VCaP (cell line): ENCODE measurements at regions not wholly inside any gene's neighbourhood (a gene's known extent, or its start where the extent isn't known, plus 50 kb on each side); places are given as distances from the start of the nearest gene placed in this dataset.
"Not testable (repeated sequence)": the region's sequence is repeated elsewhere in the genome, so short reads cannot be mapped to it uniquely, and the experiment has no call there.

Experiments
- H3K27ac ChIP-seq: fragments of 450-650 bp; 2 replicates; pipeline ENCODE4 v1.5.1; 2017
- CTCF ChIP-seq: fragments of 450-650 bp; conservative IDR thresholded peaks from 2 replicates; pipeline ENCODE4 v1.5.1; 2017; ENCODE audit warnings: mild to moderate bottlenecking, moderate library complexity

- no peak for TF ChIP-seq CTCF
- peak overlapping the region; percentile 62; the same call in 1 of the 2 replicates for H3K27ac ChIP-seq
Measured at GRCh38 chr12:46649433-46649832, 176.4 kb downstream of the SLC38A4 start.

GRCh38 chr12:46647034-46647433 lies 178.8 kb downstream of the SLC38A4 start:
- no peak overlapping the region for H3K27ac ChIP-seq
- no peak for TF ChIP-seq CTCF

GRCh38 chr12:46641649-46642048 lies 184.1 kb downstream of the SLC38A4 start:
- not testable (repeated sequence) for H3K27ac ChIP-seq

- H3K27ac ChIP-seq: no peak overlapping the region
- TF ChIP-seq CTCF: no peak
Measured at GRCh38 chr12:46635818-46636217, 190.0 kb downstream of the SLC38A4 start.

GRCh38 chr12:46629331-46630229 lies 196.2 kb downstream of the SLC38A4 start:
- no peak for TF ChIP-seq CTCF

GRCh38 chr12:46628176-46628575 lies 197.6 kb downstream of the SLC38A4 start:
- H3K27ac ChIP-seq: no peak overlapping the region
- no peak for TF ChIP-seq CTCF

More at GRCh38 chr12:46629331-46630229, 196.2 kb downstream of the SLC38A4 start:
- H3K27ac ChIP-seq: no peak overlapping the region

GRCh38 chr12:46627686-46628085 lies 198.1 kb downstream of the SLC38A4 start:
- no peak for TF ChIP-seq CTCF
- H3K27ac ChIP-seq: no peak overlapping the region

GRCh38 chr12:46619474-46619873 lies 206.3 kb downstream of the SLC38A4 start:
- H3K27ac ChIP-seq: not testable (repeated sequence)

- H3K27ac ChIP-seq: not testable (repeated sequence)
Measured at GRCh38 chr12:46617737-46618136, 208.1 kb downstream of the SLC38A4 start.
